Panc1 (cell line): ENCODE measurements at regions not wholly inside any gene's neighbourhood (a gene's known extent, or its start where the extent isn't known, plus 50 kb on each side); places are given as distances from the start of the nearest gene placed in this dataset.

Source experiments
- ATAC-seq: fragments of 200-7000 bp; cut with Tn5 transposase; 2 replicates; pipeline ENCODE4 v1.9.1; 2020; ENCODE audit warnings: mild to moderate bottlenecking, moderate library complexity
- BruUV-seq: library from RNA; stranded (reverse); fragments of 400-500 nt; replicated peaks from 2 replicates; lab custom pipeline; 2021; lab: Mats Ljungman, UMichigan
- CTCF ChIA-PET: fragments of 300-600 bp; sonication (Branson Sonifier 250); formaldehyde crosslinking; loops from one replicate; lab custom pipeline; 2022; ENCODE audit warnings: antibody characterized with exemption; lab: Charles Lee
- POLR2A ChIA-PET: fragments of 300-600 bp; sonication (Branson Sonifier 250); formaldehyde crosslinking; loops from one replicate; lab custom pipeline; 2022; ENCODE audit warnings: antibody characterized with exemption; lab: Charles Lee
- DNase-seq: peaks from one replicate; pipeline ENCODE4 v3.0.0-alpha.2; 2010; ENCODE audit warnings: low read depth, low spot score
- H3K27ac ChIP-seq: 2 replicates; pipeline ENCODE4 v1.5.1; 2011; ENCODE audit warnings: mild to moderate bottlenecking, low read length, inconsistent platforms
- H3K27me3 ChIP-seq: fragments of 200-500 bp; sonication (Bioruptor generic); 2 replicates; pipeline ENCODE4 v1.6.0; 2014; ENCODE audit warnings: low read length, inconsistent platforms; ENCODE audit not compliant: control insufficient read depth, insufficient read depth
- H3K36me3 ChIP-seq: fragments of 200-500 bp; sonication (Bioruptor generic); 2 replicates; pipeline ENCODE4 v1.5.1; 2014; ENCODE audit warnings: inconsistent platforms, mild to moderate bottlenecking, low read length, moderate library complexity; ENCODE audit not compliant: control insufficient read depth, insufficient read depth
- H3K4me1 ChIP-seq: 2 replicates; pipeline ENCODE4 v1.5.1; 2011; ENCODE audit warnings: inconsistent platforms, mild to moderate bottlenecking, low read length, moderate library complexity; ENCODE audit not compliant: control insufficient read depth, insufficient read depth
- H3K4me3 ChIP-seq, 2 experiments: 2 replicates each; pipeline ENCODE4 v1.5.1; 2011 to 2012; ENCODE audit warnings: low read depth in 2 of 2, low read length in 2 of 2, mild to moderate bottlenecking in 2 of 2, inconsistent platforms in 1 of 2, moderate library complexity in 1 of 2
- H3K9me3 ChIP-seq: fragments of 200-500 bp; sonication (Bioruptor generic); 2 replicates; pipeline ENCODE4 v1.5.1; 2014; ENCODE audit warnings: low read depth, mild to moderate bottlenecking, inconsistent platforms, low read length, moderate library complexity; ENCODE audit not compliant: control insufficient read depth, insufficient read depth
- CTCF ChIP-seq: fragments of 450-650 bp; IDR thresholded peaks from 2 replicates; pipeline ENCODE4 v1.5.1; 2017; ENCODE audit warnings: mild to moderate bottlenecking
- POLR2AphosphoS5 ChIP-seq: IDR thresholded peaks from 2 replicates; pipeline ENCODE4 v1.6.1; 2012; ENCODE audit warnings: mild to moderate bottlenecking, low read depth, low read length, moderate library complexity
- REST ChIP-seq, 2 experiments: IDR thresholded peaks; 2 replicates each; pipeline ENCODE4 v1.6.1; 2011 to 2012; ENCODE audit warnings: low read depth in 2 of 2, control low read depth in 1 of 2, low read length in 1 of 2, mild to moderate bottlenecking in 1 of 2, moderate library complexity in 1 of 2; ENCODE audit not compliant: insufficient read depth in 1 of 2
- SIN3A ChIP-seq: IDR thresholded peaks from 2 replicates; pipeline ENCODE4 v1.6.1; 2012; ENCODE audit warnings: low read depth, mild to moderate bottlenecking, low read length, moderate library complexity, borderline replicate concordance; ENCODE audit not compliant: insufficient read depth
- TCF7L2 ChIP-seq: IDR thresholded peaks from 2 replicates; pipeline ENCODE4 v1.6.1; 2011; ENCODE audit warnings: mild to moderate bottlenecking, low read depth, low read length, inconsistent platforms
- in situ Hi-C: cut with HindIII; loops from 2 replicates; pipeline ENCODE4 v1.10.0; 2016; ENCODE audit warnings: low sequenced_read_pairs, low pct_unique_long_range_greater_than_20kb
- intact Hi-C: fragments of 100-400 bp; cut with micrococcal nuclease; formaldehyde crosslinking; loops from one replicate; pipeline ENCODE4 v1.10.0; 2022; ENCODE audit not compliant: unreplicated experiment

GRCh38 chr3:4042869-4043268 lies 243.6 kb downstream of the LRRN1 start:
- no peaks in the 10 kb centered on the region for H3K9me3 ChIP-seq
- H3K4me1 ChIP-seq = no peaks in the 10 kb centered on the region
- no peak overlapping the region for H3K4me3 ChIP-seq
- no peaks in the 10 kb centered on the region for H3K27me3 ChIP-seq
- intact Hi-C loops = no loop called here
- no peaks in the 10 kb centered on the region for H3K36me3 ChIP-seq
- TF ChIP-seq POLR2AphosphoS5 (no peak), TCF7L2 (no peak), SIN3A (no peak), REST (IDR thresholded peaks at IDR 0.05; ENCODE audit: insufficient read depth in 1 of 2, low read depth in 2 of 2, low read length in 1 of 2) (no peak), CTCF (no peak)
- DNase-seq = no peak
- CTCF ChIA-PET = no interaction called here
- H3K27ac ChIP-seq = no peak overlapping the region
- BruUV-seq = no TSS peak
- in situ Hi-C loops = no loop called here
- ATAC-seq = no peak
- POLR2A ChIA-PET = no interaction called here

- DNase-seq (no peak), ATAC-seq (no peak)
- ChIA-PET CTCF (no interaction called here), POLR2A (no interaction called here)
- no peaks in the 10 kb centered on the region for H3K36me3 ChIP-seq
- no peak overlapping the region for H3K4me3 ChIP-seq
- no peak for TF ChIP-seq POLR2AphosphoS5
- TF ChIP-seq CTCF = no peak
- no peak for TF ChIP-seq TCF7L2
- TF ChIP-seq SIN3A = no peak
- no peak for TF ChIP-seq REST (IDR thresholded peaks at IDR 0.05; ENCODE audit: insufficient read depth in 1 of 2, low read depth in 2 of 2, low read length in 1 of 2)
- in situ Hi-C loops = no loop called here
- H3K27ac ChIP-seq = no peak overlapping the region
- intact Hi-C loops = no loop called here
- H3K9me3 ChIP-seq = no peaks in the 10 kb centered on the region
- H3K27me3 ChIP-seq = no peaks in the 10 kb centered on the region
- BruUV-seq = no TSS peak
- H3K4me1 ChIP-seq = no peaks in the 10 kb centered on the region
Measured at GRCh38 chr3:4043867-4044575, 244.8 kb downstream of the LRRN1 start.
